ENCODE measurements at regions not wholly inside any gene's neighbourhood (a gene's known extent, or its start where the extent isn't known, plus 50 kb on each side); places are given as distances from the start of the nearest gene placed in this dataset.
"Not testable (repeated sequence)": the region's sequence is repeated elsewhere in the genome, so short reads cannot be mapped to it uniquely, and the experiment has no call there.

GRCh38 chr2:172313715-172314341 lies 113.6 kb upstream of the ITGA6 start:
- ATAC-seq (no peak), DNase-seq (no peak)
- Mint-ChIP-seq H3K4me1 (ENCODE audit: low read depth) (no peaks in the 10 kb centered on the region), H3K4me3 (no peak overlapping the region), H3K9me3 (no peaks in the 10 kb centered on the region), H3K36me3 (ENCODE audit: insufficient read depth) (no peaks in the 10 kb centered on the region), H3K27me3 (ENCODE audit: low read depth) (peaks cover 1% of the 10 kb centered on the region)

GRCh38 chr2:172315070-172315469 lies 112.3 kb upstream of the ITGA6 start:
- not testable (repeated sequence) for H3K4me3 Mint-ChIP-seq; H3K4me1 Mint-ChIP-seq (ENCODE audit: low read depth); H3K36me3 Mint-ChIP-seq (ENCODE audit: insufficient read depth); H3K9me3 Mint-ChIP-seq; ATAC-seq; H3K27me3 Mint-ChIP-seq (ENCODE audit: low read depth); DNase-seq

GRCh38 chr2:172322049-172322448 lies 105.3 kb upstream of the ITGA6 start:
- no peaks in the 10 kb centered on the region for H3K4me1 Mint-ChIP-seq (ENCODE audit: low read depth)
- H3K27me3 Mint-ChIP-seq (ENCODE audit: low read depth), result no peaks in the 10 kb centered on the region
- no peak overlapping the region for H3K4me3 Mint-ChIP-seq
- no peaks in the 10 kb centered on the region for H3K9me3 Mint-ChIP-seq
- no peak for DNase-seq
- no peaks in the 10 kb centered on the region for H3K36me3 Mint-ChIP-seq (ENCODE audit: insufficient read depth)
- ATAC-seq, result no peak

GRCh38 chr2:172323256-172323655 lies 104.1 kb upstream of the ITGA6 start:
- ATAC-seq (no peak), DNase-seq (no peak)
- Mint-ChIP-seq H3K36me3 (ENCODE audit: insufficient read depth) (no peaks in the 10 kb centered on the region), H3K4me1 (ENCODE audit: low read depth) (no peaks in the 10 kb centered on the region), H3K4me3 (no peak overlapping the region), H3K27me3 (ENCODE audit: low read depth) (no peaks in the 10 kb centered on the region), H3K9me3 (no peaks in the 10 kb centered on the region)

- no peak overlapping the region for H3K4me3 Mint-ChIP-seq
- no peaks in the 10 kb centered on the region for H3K4me1 Mint-ChIP-seq (ENCODE audit: low read depth)
- H3K27me3 Mint-ChIP-seq (ENCODE audit: low read depth), result no peaks in the 10 kb centered on the region
- ATAC-seq, result no peak
- no peak for DNase-seq
- no peaks in the 10 kb centered on the region for H3K36me3 Mint-ChIP-seq (ENCODE audit: insufficient read depth)
- H3K9me3 Mint-ChIP-seq, result no peaks in the 10 kb centered on the region
These were observed 103.4 kb upstream of the ITGA6 start for GRCh38 chr2:172323861-172324597.

- no peaks in the 10 kb centered on the region for H3K27me3 Mint-ChIP-seq (ENCODE audit: low read depth)
- H3K9me3 Mint-ChIP-seq, result no peaks in the 10 kb centered on the region
- no peaks in the 10 kb centered on the region for H3K4me1 Mint-ChIP-seq (ENCODE audit: low read depth)
- H3K36me3 Mint-ChIP-seq (ENCODE audit: insufficient read depth), result no peaks in the 10 kb centered on the region
- DNase-seq (no peak), ATAC-seq (no peak)
- no peak overlapping the region for H3K4me3 Mint-ChIP-seq
These were observed 101.2 kb upstream of the ITGA6 start for GRCh38 chr2:172326211-172326509.

- DNase-seq (no peak), ATAC-seq (no peak)
- Mint-ChIP-seq H3K9me3 (no peaks in the 10 kb centered on the region), H3K36me3 (ENCODE audit: insufficient read depth) (no peaks in the 10 kb centered on the region), H3K27me3 (ENCODE audit: low read depth) (no peaks in the 10 kb centered on the region), H3K4me3 (no peak overlapping the region), H3K4me1 (ENCODE audit: low read depth) (no peaks in the 10 kb centered on the region)
These were observed 99.1 kb upstream of the ITGA6 start for GRCh38 chr2:172328103-172328841.

- no peaks in the 10 kb centered on the region for H3K9me3 Mint-ChIP-seq
- H3K4me1 Mint-ChIP-seq (ENCODE audit: low read depth), result no peaks in the 10 kb centered on the region
- H3K4me3 Mint-ChIP-seq, result no peak overlapping the region
- no peaks in the 10 kb centered on the region for H3K27me3 Mint-ChIP-seq (ENCODE audit: low read depth)
- H3K36me3 Mint-ChIP-seq (ENCODE audit: insufficient read depth), result no peaks in the 10 kb centered on the region
- ATAC-seq, result no peak
- DNase-seq, result no peak
These were observed 98.0 kb upstream of the ITGA6 start for GRCh38 chr2:172329416-172329773.

- no peaks in the 10 kb centered on the region for H3K36me3 Mint-ChIP-seq (ENCODE audit: insufficient read depth)
These were observed 97.4 kb upstream of the ITGA6 start for GRCh38 chr2:172329774-172330671.

GRCh38 chr2:172332507-172332906 lies 94.9 kb upstream of the ITGA6 start:
- no peak for DNase-seq
- no peaks in the 10 kb centered on the region for H3K36me3 Mint-ChIP-seq (ENCODE audit: insufficient read depth)
- no peaks in the 10 kb centered on the region for H3K4me1 Mint-ChIP-seq (ENCODE audit: low read depth)
- no peaks in the 10 kb centered on the region for H3K9me3 Mint-ChIP-seq
- H3K4me3 Mint-ChIP-seq, result no peak overlapping the region
- ATAC-seq, result no peak
- no peaks in the 10 kb centered on the region for H3K27me3 Mint-ChIP-seq (ENCODE audit: low read depth)

More at GRCh38 chr2:172329774-172330671, 97.4 kb upstream of the ITGA6 start:
- H3K4me1 Mint-ChIP-seq (ENCODE audit: low read depth), result no peaks in the 10 kb centered on the region
- H3K27me3 Mint-ChIP-seq (ENCODE audit: low read depth), result no peaks in the 10 kb centered on the region
- DNase-seq (no peak), ATAC-seq (no peak)
- H3K4me3 Mint-ChIP-seq, result no peak overlapping the region
- H3K9me3 Mint-ChIP-seq, result no peaks in the 10 kb centered on the region

GRCh38 chr2:172333235-172333977 lies 94.0 kb upstream of the ITGA6 start:
- Mint-ChIP-seq H3K27me3 (ENCODE audit: low read depth) (no peaks in the 10 kb centered on the region), H3K9me3 (no peaks in the 10 kb centered on the region), H3K36me3 (ENCODE audit: insufficient read depth) (no peaks in the 10 kb centered on the region), H3K4me1 (ENCODE audit: low read depth) (no peaks in the 10 kb centered on the region), H3K4me3 (no peak overlapping the region)
- ATAC-seq (no peak), DNase-seq (no peak)

- no peaks in the 10 kb centered on the region for H3K9me3 Mint-ChIP-seq
- no peaks in the 10 kb centered on the region for H3K27me3 Mint-ChIP-seq (ENCODE audit: low read depth)
- peaks cover under 1% of the 10 kb centered on the region for H3K4me1 Mint-ChIP-seq (ENCODE audit: low read depth)
- ATAC-seq, result no peak
- H3K36me3 Mint-ChIP-seq (ENCODE audit: insufficient read depth), result no peaks in the 10 kb centered on the region
- DNase-seq, result no peak
- no peak overlapping the region for H3K4me3 Mint-ChIP-seq
These were observed 93.4 kb upstream of the ITGA6 start for GRCh38 chr2:172333978-172334330.

- no peaks in the 10 kb centered on the region for H3K27me3 Mint-ChIP-seq (ENCODE audit: low read depth)
- H3K36me3 Mint-ChIP-seq (ENCODE audit: insufficient read depth), result no peaks in the 10 kb centered on the region
- ATAC-seq, result no peak
- no peak for DNase-seq
- no peaks in the 10 kb centered on the region for H3K9me3 Mint-ChIP-seq
- peaks cover 11% of the 10 kb centered on the region for H3K4me1 Mint-ChIP-seq (ENCODE audit: low read depth)
- H3K4me3 Mint-ChIP-seq, result no peak overlapping the region
These were observed 92.4 kb upstream of the ITGA6 start for GRCh38 chr2:172334988-172335387.

GRCh38 chr2:172335736-172336135 lies 91.7 kb upstream of the ITGA6 start:
- Mint-ChIP-seq H3K9me3 (no peaks in the 10 kb centered on the region), H3K4me3 (no peak overlapping the region), H3K4me1 (ENCODE audit: low read depth) (peaks cover 17% of the 10 kb centered on the region), H3K27me3 (ENCODE audit: low read depth) (no peaks in the 10 kb centered on the region), H3K36me3 (ENCODE audit: insufficient read depth) (no peaks in the 10 kb centered on the region)
- DNase-seq (no peak), ATAC-seq (no peak)
